ENCODE measurements at regions not wholly inside any gene's neighbourhood (a gene's known extent, or its start where the extent isn't known, plus 50 kb on each side); places are given as distances from the start of the nearest gene placed in this dataset.
A peak's percentile ranks its signal among the peaks of the same experiment; 100 is the strongest.

DNA sequence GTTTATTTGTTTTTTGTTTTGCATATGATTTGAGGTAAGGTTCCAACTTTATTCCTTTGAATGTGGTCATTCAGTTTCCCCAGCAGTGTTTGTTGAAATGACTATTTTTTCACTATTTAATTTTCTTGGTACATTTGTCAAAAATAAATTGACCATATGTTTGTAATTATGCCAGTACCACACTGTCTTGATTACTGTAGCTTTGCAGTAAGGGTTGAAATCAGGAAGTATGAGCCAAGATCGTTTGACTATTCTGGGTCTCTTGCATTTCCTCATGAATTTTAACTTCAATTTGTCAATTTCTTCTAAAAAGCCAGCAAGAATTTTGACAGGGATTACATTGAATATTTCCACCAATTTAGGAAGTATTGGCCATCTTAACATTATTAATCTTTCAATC is 199.3 kb upstream of the PPFIA2 start:
- no peak for DNase-seq (ENCODE audit: low spot score)

- no peak for DNase-seq (ENCODE audit: low spot score)
These were observed 198.5 kb upstream of the PPFIA2 start for GRCh38 chr12:81957631-81958030.

GRCh38 chr12:81956468-81956860 is 197.3 kb upstream of the PPFIA2 start:
- DNase-seq (ENCODE audit: low spot score), result no peak

GRCh38 chr12:81953541-81953940 is 194.4 kb upstream of the PPFIA2 start:
- no peak for DNase-seq (ENCODE audit: low spot score)

GRCh38 chr12:81950871-81951270 is 191.7 kb upstream of the PPFIA2 start:
- DNase-seq (ENCODE audit: low spot score), result no peak

DNA sequence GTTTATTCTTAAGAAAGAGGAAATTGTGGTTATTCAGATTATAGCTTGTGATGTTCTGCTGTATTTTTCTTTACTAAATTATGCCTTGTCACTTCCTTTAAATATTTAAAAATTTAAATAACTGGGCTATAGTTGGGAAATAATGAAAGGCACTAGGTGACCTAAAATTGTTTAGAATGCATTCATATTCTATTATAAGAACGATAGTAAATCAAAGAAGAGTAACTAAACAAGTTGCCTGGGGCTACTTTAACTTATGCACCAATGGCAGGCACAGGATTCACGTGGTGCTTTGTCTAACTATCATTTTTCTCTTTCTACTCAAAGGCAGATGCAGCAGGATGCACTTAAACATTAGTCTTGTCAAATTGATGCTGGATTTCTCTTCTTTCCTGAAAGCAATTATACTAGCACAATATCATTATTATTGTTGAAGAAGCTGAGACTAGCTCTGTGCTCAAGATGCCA is 190.7 kb upstream of the PPFIA2 start:
- no peak for DNase-seq (ENCODE audit: low spot score)

DNA sequence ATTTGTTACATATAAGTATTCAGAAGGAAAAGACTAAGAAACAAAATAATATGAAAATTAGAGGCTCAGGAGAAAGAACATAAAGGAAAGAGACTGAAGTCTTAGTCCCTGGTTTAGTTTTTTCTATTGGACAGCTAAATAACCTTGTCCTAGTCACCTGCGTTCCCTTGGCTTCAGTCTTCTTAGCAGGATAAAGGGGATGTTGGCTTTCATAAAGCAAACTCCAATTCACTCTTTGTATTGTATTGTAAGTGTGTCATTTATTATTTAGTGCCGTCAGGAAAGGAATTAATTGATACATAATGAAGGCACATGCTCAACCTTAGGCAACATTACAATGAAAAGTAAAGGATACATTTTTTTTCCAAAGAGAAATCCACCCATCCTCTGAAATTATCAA is 190.3 kb upstream of the PPFIA2 start:
- DNase-seq (ENCODE audit: low spot score), result no peak

DNA sequence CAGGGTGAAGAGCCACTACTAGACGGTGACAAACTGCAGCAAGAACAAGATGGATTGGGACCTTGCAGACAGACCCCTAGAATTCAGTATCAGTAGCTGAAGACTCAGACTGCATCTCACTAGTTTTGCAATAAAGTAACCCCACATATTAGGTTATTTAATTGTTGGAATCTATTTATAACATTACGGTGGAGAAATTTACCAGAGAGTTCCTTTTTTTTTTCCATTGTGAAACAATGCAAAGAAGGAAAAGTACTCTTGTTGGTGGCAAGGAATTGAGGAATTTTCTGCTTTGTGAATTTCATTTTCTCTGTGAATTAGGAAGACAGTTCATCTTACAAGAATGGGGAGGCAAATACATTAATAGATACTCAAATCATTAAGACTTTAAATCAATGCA is 185.7 kb upstream of the PPFIA2 start:
- no peak for DNase-seq (ENCODE audit: low spot score)

DNA sequence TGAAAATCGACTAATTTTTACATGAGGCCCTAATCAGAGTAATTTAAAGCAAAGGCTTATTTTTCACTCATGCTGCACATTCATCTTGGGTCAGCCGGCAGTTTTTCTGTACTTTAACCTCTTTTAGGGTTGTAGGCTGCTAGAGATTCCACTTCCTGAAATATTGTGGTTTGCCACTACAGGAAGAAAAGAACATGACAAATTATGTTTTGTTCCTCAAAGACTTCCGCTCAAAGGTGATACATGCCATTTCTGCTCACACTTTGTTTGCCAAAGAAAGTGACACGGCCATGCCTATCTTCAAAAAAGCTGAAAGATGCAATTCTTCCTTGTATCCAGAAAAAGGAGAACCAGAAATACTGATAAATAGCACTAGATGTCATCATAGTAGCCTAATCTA is 183.4 kb upstream of the PPFIA2 start:
- DNase-seq (ENCODE audit: low spot score), result peak; percentile 8

DNA sequence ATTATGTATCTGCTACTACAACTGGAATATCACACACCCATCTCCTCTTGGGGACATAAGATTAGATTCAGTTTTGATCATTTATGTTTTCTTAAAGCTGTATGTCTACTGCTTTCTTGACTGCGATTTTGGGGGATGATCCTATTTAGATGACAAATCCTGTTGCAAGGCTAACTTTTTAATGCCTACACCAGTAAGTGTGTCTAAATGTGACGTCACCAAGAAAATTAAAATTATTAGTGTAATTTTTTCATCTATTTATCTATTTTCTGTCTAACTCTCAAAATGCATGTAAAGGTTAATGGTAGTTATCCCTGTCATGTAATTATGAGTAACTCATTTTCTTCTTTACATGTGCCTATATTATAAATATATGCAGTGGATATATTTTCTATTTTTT is 170.9 kb upstream of the PPFIA2 start:
- no peak for DNase-seq (ENCODE audit: low spot score)

- no peak for DNase-seq (ENCODE audit: low spot score)
These were observed 137.6 kb upstream of the PPFIA2 start for GRCh38 chr12:81896771-81897170.

DNA sequence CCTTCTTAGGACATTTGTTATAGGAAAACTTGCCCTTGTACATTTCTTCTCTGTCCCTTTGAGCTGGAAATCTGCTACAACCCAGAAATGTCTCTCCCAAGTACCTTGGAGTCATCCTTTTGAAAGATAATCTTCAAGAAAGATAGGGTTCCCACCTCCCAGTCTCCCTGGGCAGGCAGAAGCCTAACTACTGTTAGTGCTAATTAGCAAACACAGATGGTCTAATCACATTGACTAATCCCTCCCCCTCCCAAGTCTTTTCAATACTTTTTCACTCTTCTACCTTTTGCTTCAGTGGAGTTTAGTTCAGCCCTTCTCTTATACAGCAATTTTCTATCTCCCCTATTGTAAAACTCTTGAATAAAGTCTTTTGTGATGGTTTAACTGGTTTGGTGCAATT is 129.8 kb upstream of the PPFIA2 start:
- no peak for DNase-seq (ENCODE audit: low spot score)

GRCh38 chr12:81888106-81888740 is 129.1 kb upstream of the PPFIA2 start:
- DNase-seq (ENCODE audit: low spot score), result no peak

DNA sequence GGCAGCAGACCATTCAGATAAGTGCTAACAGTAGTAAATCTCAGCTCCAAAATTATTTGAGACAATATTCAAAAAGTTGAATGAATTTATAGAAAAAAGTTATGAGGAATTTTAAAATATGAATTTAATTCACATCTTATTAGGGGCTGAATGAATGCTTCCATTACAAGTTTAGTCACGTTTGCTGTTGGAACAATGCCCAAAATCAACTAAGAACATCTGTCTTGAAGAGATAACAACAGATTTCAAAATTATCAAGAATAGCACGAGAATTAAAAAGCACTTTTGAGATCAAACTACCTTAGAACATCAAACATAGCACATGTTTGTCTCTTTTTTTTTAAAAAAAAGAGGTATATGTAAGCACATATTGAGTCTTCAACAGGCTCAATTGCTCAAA is 115.4 kb upstream of the PPFIA2 start:
- no peak for DNase-seq (ENCODE audit: low spot score)

DNA sequence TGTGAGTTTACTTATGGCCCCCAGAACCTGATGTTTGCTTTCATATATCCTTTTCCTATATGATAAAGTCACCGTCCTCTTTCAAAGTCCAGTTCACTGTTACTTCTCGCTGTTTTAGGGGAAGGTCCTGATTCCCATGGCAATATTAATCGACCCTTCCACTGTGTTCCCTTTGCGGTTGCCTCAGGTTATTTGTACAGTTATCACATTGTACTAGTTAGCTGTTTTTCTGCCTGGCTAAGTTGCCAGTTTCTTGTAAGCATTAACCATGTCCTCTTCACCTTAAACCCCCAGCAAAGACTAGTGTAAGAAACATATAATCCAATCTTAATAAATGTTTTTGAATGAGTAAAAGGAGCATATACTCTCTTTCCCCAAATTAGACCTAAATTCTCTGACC is 115.0 kb upstream of the PPFIA2 start:
- DNase-seq (ENCODE audit: low spot score), result no peak

DNA sequence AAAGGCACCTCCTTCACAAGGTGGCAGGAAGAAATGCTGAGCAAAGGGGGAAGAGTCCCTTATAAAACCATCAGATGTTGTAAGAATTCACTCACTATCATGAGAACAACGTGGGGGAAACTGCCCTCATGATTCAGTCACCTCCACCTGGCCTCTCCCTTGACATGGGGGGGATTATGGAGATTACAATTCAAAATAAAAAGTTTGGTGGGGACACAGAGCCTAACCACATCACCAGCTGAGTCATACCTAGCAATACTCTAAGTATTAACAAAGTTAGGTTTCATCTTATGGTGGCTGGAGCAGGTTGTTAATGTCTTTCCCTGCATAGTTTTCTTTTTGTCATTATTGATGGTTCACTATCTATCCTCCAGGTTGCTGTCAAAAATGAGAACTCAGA is 113.2 kb upstream of the PPFIA2 start:
- DNase-seq (ENCODE audit: low spot score), result no peak

DNA sequence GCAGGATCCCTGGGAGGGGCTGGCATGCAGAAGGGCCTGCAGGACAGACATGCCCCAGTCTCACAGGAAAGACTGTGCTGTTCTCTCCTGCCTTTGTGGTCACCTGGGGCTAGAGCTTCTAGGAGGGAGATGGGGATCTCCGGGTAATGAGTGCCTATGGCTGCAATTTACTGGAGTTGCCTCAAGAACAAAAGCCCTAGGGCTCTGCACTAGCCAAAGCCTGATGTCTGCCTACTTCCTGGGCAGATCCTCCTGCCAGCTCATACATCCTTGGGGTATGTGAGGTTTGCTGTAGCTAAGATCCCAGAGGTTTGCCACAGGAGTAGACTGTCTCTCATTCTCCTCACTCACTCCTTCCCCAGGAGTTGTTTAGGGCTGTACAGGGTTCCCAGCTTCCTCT is 106.9 kb upstream of the PPFIA2 start:
- no peak for DNase-seq (ENCODE audit: low spot score)

DNA sequence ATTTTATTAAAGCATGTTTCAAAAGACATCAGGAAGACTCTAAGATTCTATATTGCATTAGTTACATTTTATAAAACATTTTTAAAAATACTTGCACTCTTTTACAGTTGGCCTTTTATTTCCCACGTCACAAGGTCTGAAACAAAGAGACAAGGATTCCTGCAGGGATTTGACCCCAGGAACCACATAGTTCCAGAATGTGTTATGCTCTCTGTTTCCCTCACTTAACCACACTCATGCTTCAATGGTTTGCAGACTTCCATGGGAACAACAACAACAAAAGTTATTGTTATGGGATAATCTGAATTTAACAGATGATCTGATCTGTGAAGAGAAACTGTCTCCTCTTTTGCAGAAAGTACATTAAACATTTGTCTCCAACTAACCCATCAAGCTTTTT is 104.3 kb upstream of the PPFIA2 start:
- no peak for DNase-seq (ENCODE audit: low spot score)

DNA sequence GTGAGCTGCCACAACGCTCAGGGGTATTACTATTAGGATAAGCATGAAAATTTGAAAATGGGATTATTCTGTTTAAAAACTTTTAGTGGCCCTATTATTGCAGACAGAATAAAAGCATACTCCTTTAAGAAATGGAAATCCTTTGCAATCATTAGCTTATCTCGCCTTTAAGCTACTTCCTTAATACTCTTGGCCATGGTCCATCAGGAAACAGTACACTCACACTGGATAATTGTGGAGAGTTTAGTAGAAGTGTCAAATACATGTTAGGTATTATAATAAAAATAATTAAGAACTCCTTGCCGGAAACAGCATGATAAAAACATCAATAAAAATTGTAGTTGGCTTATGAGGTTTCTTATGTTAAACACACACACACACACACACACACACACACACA is 100.4 kb upstream of the PPFIA2 start:
- DNase-seq (ENCODE audit: low spot score), result no peak

GRCh38 chr12:81843599-81843998 is 84.4 kb upstream of the PPFIA2 start:
- no peak for DNase-seq (ENCODE audit: low spot score)

GRCh38 chr12:81835783-81836182 is 76.6 kb upstream of the PPFIA2 start:
- no peak for DNase-seq (ENCODE audit: low spot score)

DNA sequence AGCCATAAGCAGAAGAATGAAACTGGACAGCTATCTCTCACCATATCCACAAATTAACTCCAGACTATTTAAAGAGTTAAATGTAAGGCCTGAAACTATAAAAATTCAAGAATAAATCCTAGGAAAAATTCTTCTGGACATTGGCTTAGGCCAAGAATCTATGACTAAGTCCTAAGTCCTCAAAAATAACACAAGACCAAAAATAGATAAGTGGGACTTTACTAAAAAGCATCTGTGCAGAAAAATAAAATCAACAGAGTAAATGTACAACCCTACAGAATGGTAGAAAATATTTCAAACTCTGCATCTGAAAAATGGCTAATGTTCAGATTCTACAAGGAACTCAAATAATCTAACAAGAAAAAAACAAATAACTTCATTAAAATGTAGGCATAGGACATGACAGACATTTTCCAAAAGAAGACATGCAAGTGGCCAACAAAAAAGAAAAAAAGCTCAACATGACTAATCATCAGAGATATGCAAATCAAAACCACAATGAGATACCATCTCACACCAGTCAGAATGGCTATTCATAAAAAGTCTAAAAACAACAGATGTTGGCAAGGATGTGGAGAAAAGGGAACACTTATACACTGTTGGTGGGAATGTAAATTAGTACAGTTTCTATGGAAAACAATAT is 61.0 kb upstream of the PPFIA2 start:
- DNase-seq (ENCODE audit: low spot score), result no peak

- DNase-seq (ENCODE audit: low spot score), result no peak
These were observed 56.5 kb upstream of the PPFIA2 start for GRCh38 chr12:81815611-81816010.

DNA sequence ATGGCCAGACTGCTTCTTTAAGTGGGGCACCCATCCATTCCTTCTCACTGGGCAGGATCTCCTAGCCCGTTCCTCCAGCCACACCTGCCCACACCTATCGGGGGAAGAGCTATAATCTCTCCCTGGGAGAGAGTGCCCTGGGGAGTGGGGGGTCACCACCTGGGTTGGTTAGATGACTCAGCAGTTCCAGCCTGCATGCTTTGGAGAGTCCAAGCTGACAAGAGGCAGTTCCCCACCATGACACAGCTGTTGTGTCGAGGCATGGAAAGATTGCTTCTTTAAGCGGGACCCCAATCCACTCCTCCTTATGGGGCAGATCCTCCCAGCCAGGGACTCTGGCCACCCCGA is 52.6 kb upstream of the PPFIA2 start:
- DNase-seq (ENCODE audit: low spot score), result no peak
